H9 (cell line): ENCODE measurements at regions not wholly inside any gene's neighbourhood (a gene's known extent, or its start where the extent isn't known, plus 50 kb on each side); places are given as distances from the start of the nearest gene placed in this dataset.
A peak's percentile ranks its signal among the peaks of the same experiment; 100 is the strongest.

Experiments
- DNase-seq: peaks from one replicate; pipeline ENCODE4 v3.0.0-alpha.2; 2017
- H2AFZ ChIP-seq: one replicate; pipeline ENCODE4 v1.6.1; 2013; ENCODE audit warnings: mild to moderate bottlenecking, low read length, control low read depth, moderate library complexity
- H2AK5ac ChIP-seq: 2 replicates; pipeline ENCODE4 v1.6.1; 2013; ENCODE audit warnings: low read length, control low read depth, mixed read lengths; ENCODE audit not compliant: insufficient read length
- H2BK120ac ChIP-seq: one replicate; pipeline ENCODE4 v1.6.1; 2013; ENCODE audit warnings: low read depth, mild to moderate bottlenecking, low read length, control low read depth, inconsistent platforms; ENCODE audit not compliant: poor library complexity, severe bottlenecking
- H2BK12ac ChIP-seq: 2 replicates; pipeline ENCODE4 v1.6.1; 2013; ENCODE audit warnings: low read length, control low read depth, mixed read lengths, low read depth; ENCODE audit not compliant: insufficient read length
- H2BK15ac ChIP-seq: 2 replicates; pipeline ENCODE4 v1.6.1; 2013; ENCODE audit warnings: low read depth, low read length, control low read depth
- H2BK20ac ChIP-seq: one replicate; pipeline ENCODE4 v1.6.1; 2013; ENCODE audit warnings: low read depth, mild to moderate bottlenecking, low read length, control low read depth, inconsistent platforms; ENCODE audit not compliant: poor library complexity, severe bottlenecking
- H2BK5ac ChIP-seq: 2 replicates; pipeline ENCODE4 v1.6.1; 2013; ENCODE audit warnings: low read length, control low read depth, mixed read lengths; ENCODE audit not compliant: insufficient read length
- H3K14ac ChIP-seq: 2 replicates; pipeline ENCODE4 v1.6.1; 2013; ENCODE audit warnings: low read length, control low read depth; ENCODE audit not compliant: insufficient read depth
- H3K18ac ChIP-seq: 2 replicates; pipeline ENCODE4 v1.6.1; 2013; ENCODE audit warnings: low read depth, mild to moderate bottlenecking, mixed read lengths, low read length, control low read depth; ENCODE audit not compliant: insufficient read length
- H3K23ac ChIP-seq: 2 replicates; pipeline ENCODE4 v1.6.1; 2013; ENCODE audit warnings: low read length, control low read depth, mixed read lengths, low read depth; ENCODE audit not compliant: insufficient read length
- H3K23me2 ChIP-seq: 2 replicates; pipeline ENCODE4 v1.6.1; 2013; ENCODE audit warnings: low read depth, mild to moderate bottlenecking, mixed read lengths, low read length, control low read depth; ENCODE audit not compliant: insufficient read length, poor library complexity, severe bottlenecking
- H3K27ac ChIP-seq: 2 replicates; pipeline ENCODE4 v1.5.1; 2013; ENCODE audit warnings: low read length, control low read depth, mixed read lengths, low read depth; ENCODE audit not compliant: insufficient read length
- H3K27me3 ChIP-seq: 2 replicates; pipeline ENCODE4 v1.6.1; 2013; ENCODE audit warnings: low read length, control low read depth, inconsistent platforms; ENCODE audit not compliant: insufficient read depth
- H3K4ac ChIP-seq: 2 replicates; pipeline ENCODE4 v1.6.1; 2013; ENCODE audit warnings: low read depth, mild to moderate bottlenecking, control low read depth, inconsistent platforms, low read length, moderate library complexity
- H3K4me1 ChIP-seq: 2 replicates; pipeline ENCODE4 v1.6.1; 2013; ENCODE audit warnings: low read length, control low read depth, inconsistent platforms; ENCODE audit not compliant: insufficient read depth
- H3K4me2 ChIP-seq: 2 replicates; pipeline ENCODE4 v1.6.1; 2013; ENCODE audit warnings: low read length, control low read depth, mixed read lengths; ENCODE audit not compliant: insufficient read length, insufficient read depth
- H3K56ac ChIP-seq: 2 replicates; pipeline ENCODE4 v1.6.1; 2013; ENCODE audit warnings: low read depth, mild to moderate bottlenecking, mixed read lengths, low read length, control low read depth; ENCODE audit not compliant: insufficient read length
- H3K79me1 ChIP-seq: 2 replicates; pipeline ENCODE4 v1.6.1; 2013; ENCODE audit warnings: low read depth, mild to moderate bottlenecking, moderate library complexity, low read length, control low read depth, inconsistent platforms; ENCODE audit not compliant: insufficient read depth, poor library complexity, severe bottlenecking
- H3K79me2 ChIP-seq: 2 replicates; pipeline ENCODE4 v1.6.1; 2013; ENCODE audit warnings: low read length, control low read depth, inconsistent platforms; ENCODE audit not compliant: insufficient read depth
- H3K9ac ChIP-seq: 2 replicates; pipeline ENCODE4 v1.6.1; 2013; ENCODE audit warnings: low read length, control low read depth, mixed read lengths; ENCODE audit not compliant: insufficient read length; ENCODE audit errors: extremely low read depth
- H3K9me3 ChIP-seq: one replicate; pipeline ENCODE4 v1.6.1; 2013; ENCODE audit warnings: low read depth, low read length, inconsistent platforms; ENCODE audit not compliant: control insufficient read depth
- H3T11ph ChIP-seq: one replicate; pipeline ENCODE4 v1.6.1; 2013; ENCODE audit warnings: mild to moderate bottlenecking, low read length, control low read depth, inconsistent platforms
- H4K20me1 ChIP-seq: one replicate; pipeline ENCODE4 v1.6.1; 2013; ENCODE audit not compliant: control insufficient read depth, insufficient read length, insufficient read depth
- H4K5ac ChIP-seq: 2 replicates; pipeline ENCODE4 v1.6.1; 2013; ENCODE audit warnings: low read depth, mild to moderate bottlenecking, mixed read lengths, low read length, control low read depth; ENCODE audit not compliant: insufficient read length
- H4K8ac ChIP-seq: replicated peaks from 2 replicates; pipeline ENCODE4 v1.6.1; 2013; ENCODE audit warnings: low read length, control low read depth, mixed read lengths, low read depth; ENCODE audit not compliant: insufficient read length
- H4K91ac ChIP-seq: 2 replicates; pipeline ENCODE4 v1.6.1; 2013; ENCODE audit warnings: low read depth, mild to moderate bottlenecking, moderate library complexity, mixed read lengths, low read length, control low read depth; ENCODE audit not compliant: insufficient read length
- H3K27ac Mint-ChIP-seq, 3 experiments: 2 replicates in 2 of 3; 3 replicates in 1 of 3; pipeline ENCODE4 v1.8.0; 2020 to 2021; ENCODE audit warnings: mixed read lengths in 3 of 3, mild to moderate bottlenecking in 1 of 3, moderate library complexity in 1 of 3
- H3K27me3 Mint-ChIP-seq: 2 replicates; pipeline ENCODE4 v1.8.0; 2021; ENCODE audit warnings: low read depth, mild to moderate bottlenecking, moderate library complexity, mixed read lengths
- H3K36me3 Mint-ChIP-seq, 3 experiments: 2 replicates in 2 of 3; 3 replicates in 1 of 3; pipeline ENCODE4 v1.8.0; 2020 to 2021; ENCODE audit warnings: low read depth in 3 of 3, mixed read lengths in 3 of 3; ENCODE audit not compliant: insufficient read depth in 1 of 3
- H3K4me1 Mint-ChIP-seq, 2 experiments: 2 replicates each; pipeline ENCODE4 v1.8.0; 2020; ENCODE audit warnings: mixed read lengths in 2 of 2
- H3K4me3 Mint-ChIP-seq, 2 experiments: 2 replicates in 1 of 2; 3 replicates in 1 of 2; pipeline ENCODE4 v1.8.0; 2020 to 2021; ENCODE audit warnings: mild to moderate bottlenecking in 2 of 2, mixed read lengths in 2 of 2, moderate library complexity in 1 of 2
- H3K9me3 Mint-ChIP-seq, 2 experiments: 2 replicates in 1 of 2; 3 replicates in 1 of 2; pipeline ENCODE4 v1.8.0; 2020; ENCODE audit warnings: mild to moderate bottlenecking in 2 of 2, mixed read lengths in 2 of 2, moderate library complexity in 1 of 2
- WGBS: extraction: QIAGEN DNeasy Blood & Tissue Kit; methylation state at CpG from one replicate; pipeline ENCODE4 v1.1.7; 2013; ENCODE audit warnings: missing lambda C conversion rate, low lambda C conversion rate, mixed read lengths; ENCODE audit not compliant: insufficient read length; ENCODE audit errors: extremely low coverage; 5-methylcytosine and 5-hydroxymethylcytosine counted together
- TF ChIP-seq, protein P1 (sequence below): fragments of 200-600 bp; sonication (generic); conservative IDR thresholded peaks from 3 replicates; pipeline ENCODE4 v1.8.0; 2021; ENCODE audit warnings: antibody characterized with exemption, mild to moderate bottlenecking

DNA sequence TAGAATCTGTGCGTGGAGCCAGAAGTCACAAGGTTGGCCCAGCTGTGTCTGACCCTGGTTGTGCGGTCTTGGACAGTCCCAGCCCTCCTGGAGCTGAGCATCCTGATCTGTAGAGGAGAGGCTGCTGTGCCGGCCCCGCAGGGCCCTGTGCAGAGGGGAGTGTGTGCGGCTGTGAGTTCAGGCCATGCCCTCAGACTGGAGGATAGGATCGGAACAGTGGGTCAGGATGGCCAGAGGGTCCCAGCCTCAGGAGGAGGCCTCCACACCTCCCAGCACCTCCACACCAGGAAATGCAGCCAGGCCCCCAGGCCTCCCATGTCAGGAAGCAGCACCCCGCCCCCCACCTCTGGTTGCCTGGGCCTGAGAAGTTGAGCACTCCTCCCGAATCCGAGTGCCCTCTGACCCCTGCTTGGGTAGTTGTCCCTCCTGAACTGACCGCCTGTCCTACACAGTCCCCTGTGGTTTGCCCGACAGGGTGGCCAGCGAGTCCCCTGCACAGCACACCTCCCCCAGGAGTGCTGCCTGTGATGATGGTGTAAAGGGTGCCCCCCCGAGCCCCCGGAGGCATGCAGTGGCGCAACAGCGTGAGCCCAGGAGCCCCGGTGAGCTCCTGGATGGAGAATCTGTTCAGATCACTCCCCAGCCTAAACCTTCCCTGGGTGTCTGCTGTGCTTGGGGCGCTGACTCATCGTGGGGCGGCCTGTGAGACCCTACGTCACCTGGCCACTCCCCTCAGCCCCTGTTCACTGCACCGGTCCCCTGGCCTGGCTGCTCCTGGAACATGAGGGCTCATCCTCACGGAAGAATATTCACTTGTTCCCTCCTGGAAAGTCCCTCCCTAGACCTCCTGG, 285.2 kb downstream of the SEC14L1 start:
- Histone ChIP-seq H4K8ac (no peak overlapping the region), H3K9ac (no peak overlapping the region), H2AK5ac (no peak overlapping the region), H2BK5ac (no peak overlapping the region), H3K4ac (no peak overlapping the region), H3K14ac (peak overlapping the region; percentile 0; the same call in 1 of the 2 replicates), H3K18ac (no peak overlapping the region), H3K27me3 (no peaks in the 10 kb centered on the region), H4K91ac (no peak overlapping the region), H2BK12ac (no peak overlapping the region), H3K79me1 (no peaks in the 10 kb centered on the region), H2BK15ac (no peak overlapping the region), H3K56ac (no peak overlapping the region), H3K79me2 (no peaks in the 10 kb centered on the region; the same call in 1 of the 2 replicates), H3K23ac (no peak overlapping the region), H3K27ac (no peak overlapping the region), H2BK20ac (no peak overlapping the region), H2AFZ (no peak overlapping the region), H2BK120ac (no peak overlapping the region), H3T11ph (no peak overlapping the region), H3K4me2 (no peak overlapping the region), H3K9me3 (no peaks in the 10 kb centered on the region), H4K20me1 (peaks cover 2% of the 10 kb centered on the region), H4K5ac (no peak overlapping the region), H3K23me2 (no peaks in the 10 kb centered on the region), H3K4me1 (peaks cover 10% of the 10 kb centered on the region; the same call in 1 of the 2 replicates)
- TF ChIP-seq, protein P1, sequence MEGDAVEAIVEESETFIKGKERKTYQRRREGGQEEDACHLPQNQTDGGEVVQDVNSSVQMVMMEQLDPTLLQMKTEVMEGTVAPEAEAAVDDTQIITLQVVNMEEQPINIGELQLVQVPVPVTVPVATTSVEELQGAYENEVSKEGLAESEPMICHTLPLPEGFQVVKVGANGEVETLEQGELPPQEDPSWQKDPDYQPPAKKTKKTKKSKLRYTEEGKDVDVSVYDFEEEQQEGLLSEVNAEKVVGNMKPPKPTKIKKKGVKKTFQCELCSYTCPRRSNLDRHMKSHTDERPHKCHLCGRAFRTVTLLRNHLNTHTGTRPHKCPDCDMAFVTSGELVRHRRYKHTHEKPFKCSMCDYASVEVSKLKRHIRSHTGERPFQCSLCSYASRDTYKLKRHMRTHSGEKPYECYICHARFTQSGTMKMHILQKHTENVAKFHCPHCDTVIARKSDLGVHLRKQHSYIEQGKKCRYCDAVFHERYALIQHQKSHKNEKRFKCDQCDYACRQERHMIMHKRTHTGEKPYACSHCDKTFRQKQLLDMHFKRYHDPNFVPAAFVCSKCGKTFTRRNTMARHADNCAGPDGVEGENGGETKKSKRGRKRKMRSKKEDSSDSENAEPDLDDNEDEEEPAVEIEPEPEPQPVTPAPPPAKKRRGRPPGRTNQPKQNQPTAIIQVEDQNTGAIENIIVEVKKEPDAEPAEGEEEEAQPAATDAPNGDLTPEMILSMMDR = no peak
- peak; percentile 82 for DNase-seq
- Mint-ChIP-seq H3K36me3 (peaks cover 0 to 2% (median 0%) of the 10 kb centered on the region in 3 experiments; a peak in 2 of 7 replicates), H3K4me3 (no peak overlapping the region; a peak in 1 of 5 replicates), H3K27ac (peak overlapping the region; percentile 66 to 95 (median 70); a peak in 5 of 7 replicates), H3K27me3 (no peaks in the 10 kb centered on the region), H3K4me1 (peaks cover 40 to 74% of the 10 kb centered on the region in 2 experiments), H3K9me3 (no peaks in the 10 kb centered on the region)
- no CpG with 5 or more reads among the region's 23 CpGs for WGBS
